AG10803 (cell line): ENCODE measurements at regions not wholly inside any gene's neighbourhood (a gene's known extent, or its start where the extent isn't known, plus 50 kb on each side); places are given as distances from the start of the nearest gene placed in this dataset.
"Not testable (repeated sequence)": the region's sequence is repeated elsewhere in the genome, so short reads cannot be mapped to it uniquely, and the experiment has no call there.

Experiments used
- DNase-seq: peaks from one replicate; pipeline ENCODE4 v3.0.0; 2010; ENCODE audit warnings: low read depth
- H3K4me3 ChIP-seq: 2 replicates; pipeline ENCODE4 v1.5.1; 2011; ENCODE audit warnings: mild to moderate bottlenecking, low read length, control low read depth
- CTCF ChIP-seq: conservative IDR thresholded peaks from 2 replicates; pipeline ENCODE4 v1.5.1; 2011; ENCODE audit warnings: mild to moderate bottlenecking, low read length, control low read depth, inconsistent platforms

- TF ChIP-seq CTCF = no peak
- H3K4me3 ChIP-seq = no peak overlapping the region
- DNase-seq = no peak
Observed at GRCh38 chr21:18722193-18722592, 318.6 kb upstream of the TMPRSS15 start.

- TF ChIP-seq CTCF = no peak
- no peak overlapping the region for H3K4me3 ChIP-seq
- DNase-seq = no peak
Observed at GRCh38 chr21:18723171-18723570, 319.6 kb upstream of the TMPRSS15 start.

- no peak for DNase-seq
- H3K4me3 ChIP-seq = no peak overlapping the region
- TF ChIP-seq CTCF = no peak
Observed at GRCh38 chr21:18725653-18726052, 322.1 kb upstream of the TMPRSS15 start.

GRCh38 chr21:18741954-18742353, 338.4 kb upstream of the TMPRSS15 start:
- DNase-seq = no peak
- no peak overlapping the region for H3K4me3 ChIP-seq
- no peak for TF ChIP-seq CTCF

GRCh38 chr21:18743531-18743930, 339.9 kb upstream of the TMPRSS15 start:
- no peak for TF ChIP-seq CTCF
- no peak overlapping the region for H3K4me3 ChIP-seq
- DNase-seq = no peak

GRCh38 chr21:18744840-18745239, 341.3 kb upstream of the TMPRSS15 start:
- TF ChIP-seq CTCF = no peak
- no peak for DNase-seq
- H3K4me3 ChIP-seq = no peak overlapping the region

GRCh38 chr21:18752894-18753293, 349.3 kb upstream of the TMPRSS15 start:
- DNase-seq, H3K4me3 ChIP-seq: not testable (repeated sequence)

- H3K4me3 ChIP-seq, DNase-seq: not testable (repeated sequence)
Observed at GRCh38 chr21:18756272-18756671, 352.7 kb upstream of the TMPRSS15 start.
